ENCODE measurements at regions not wholly inside any gene's neighbourhood (a gene's known extent, or its start where the extent isn't known, plus 50 kb on each side); places are given as distances from the start of the nearest gene placed in this dataset.

DNA sequence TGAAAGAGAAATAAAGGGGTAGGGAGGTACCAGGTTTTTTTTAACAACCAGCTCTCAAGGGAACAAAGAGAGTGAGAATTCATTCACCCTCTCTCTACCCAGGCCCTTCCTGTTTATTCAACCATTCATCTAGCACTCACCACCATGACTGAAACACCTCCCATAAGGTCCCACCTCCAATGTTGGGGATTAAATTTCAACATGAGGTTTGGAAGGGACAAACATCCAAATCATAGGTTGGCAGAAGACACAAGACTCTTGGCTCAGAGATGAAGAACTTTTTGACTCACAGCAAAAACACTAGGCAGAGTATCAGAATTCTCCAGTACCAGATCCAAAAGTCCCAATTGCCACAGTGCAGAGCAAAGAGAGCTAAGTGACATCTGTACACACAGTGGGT lies 186.3 kb downstream of the EDN1 start:
- TF ChIP-seq, protein P1, sequence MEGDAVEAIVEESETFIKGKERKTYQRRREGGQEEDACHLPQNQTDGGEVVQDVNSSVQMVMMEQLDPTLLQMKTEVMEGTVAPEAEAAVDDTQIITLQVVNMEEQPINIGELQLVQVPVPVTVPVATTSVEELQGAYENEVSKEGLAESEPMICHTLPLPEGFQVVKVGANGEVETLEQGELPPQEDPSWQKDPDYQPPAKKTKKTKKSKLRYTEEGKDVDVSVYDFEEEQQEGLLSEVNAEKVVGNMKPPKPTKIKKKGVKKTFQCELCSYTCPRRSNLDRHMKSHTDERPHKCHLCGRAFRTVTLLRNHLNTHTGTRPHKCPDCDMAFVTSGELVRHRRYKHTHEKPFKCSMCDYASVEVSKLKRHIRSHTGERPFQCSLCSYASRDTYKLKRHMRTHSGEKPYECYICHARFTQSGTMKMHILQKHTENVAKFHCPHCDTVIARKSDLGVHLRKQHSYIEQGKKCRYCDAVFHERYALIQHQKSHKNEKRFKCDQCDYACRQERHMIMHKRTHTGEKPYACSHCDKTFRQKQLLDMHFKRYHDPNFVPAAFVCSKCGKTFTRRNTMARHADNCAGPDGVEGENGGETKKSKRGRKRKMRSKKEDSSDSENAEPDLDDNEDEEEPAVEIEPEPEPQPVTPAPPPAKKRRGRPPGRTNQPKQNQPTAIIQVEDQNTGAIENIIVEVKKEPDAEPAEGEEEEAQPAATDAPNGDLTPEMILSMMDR (IDR thresholded peaks at IDR 0.05): no peak
- TF ChIP-seq EZH2 (IDR thresholded peaks at IDR 0.05): no peak
